OCI-LY1 (cell line): ENCODE measurements at regions not wholly inside any gene's neighbourhood (a gene's known extent, or its start where the extent isn't known, plus 50 kb on each side); places are given as distances from the start of the nearest gene placed in this dataset.

Source experiments
- H2AFZ ChIP-seq: fragments of 200-600 bp; sonication (generic), shearing (Covaris generic); 2 replicates; pipeline ENCODE4 v1.6.0; 2014; ENCODE audit warnings: antibody characterized with exemption, mild to moderate bottlenecking, low read length
- H3F3A ChIP-seq: fragments of 200-600 bp; sonication (generic), shearing (Covaris generic); 2 replicates; pipeline ENCODE4 v1.6.0; 2014; ENCODE audit warnings: mild to moderate bottlenecking, antibody characterized with exemption, low read length, moderate library complexity; ENCODE audit not compliant: insufficient read depth
- H3K27ac ChIP-seq: fragments of 200-600 bp; sonication (generic); 2 replicates; pipeline ENCODE4 v1.5.1; 2014; ENCODE audit warnings: low read length, mixed run types, mild to moderate bottlenecking, low read depth; ENCODE audit not compliant: poor library complexity, severe bottlenecking
- H3K27me3 ChIP-seq: fragments of 200-600 bp; sonication (generic); 2 replicates; pipeline ENCODE4 v1.6.0; 2014; ENCODE audit warnings: antibody characterized with exemption, mild to moderate bottlenecking, low read length, moderate library complexity; ENCODE audit not compliant: insufficient read depth
- H3K36me3 ChIP-seq: fragments of 200-600 bp; sonication (generic); 2 replicates; pipeline ENCODE4 v1.6.1; 2014; ENCODE audit warnings: mild to moderate bottlenecking, antibody characterized with exemption, low read length, moderate library complexity, mixed read lengths; ENCODE audit not compliant: insufficient read depth
- H3K4me1 ChIP-seq: fragments of 200-600 bp; sonication (generic); 2 replicates; pipeline ENCODE4 v1.5.1; 2014; ENCODE audit warnings: mild to moderate bottlenecking, low read length, moderate library complexity; ENCODE audit not compliant: insufficient read depth, severe bottlenecking
- H3K4me2 ChIP-seq: fragments of 200-600 bp; sonication (generic), shearing (Covaris generic); 2 replicates; pipeline ENCODE4 v1.6.1; 2014; ENCODE audit warnings: low read length
- H3K4me3 ChIP-seq: fragments of 200-600 bp; sonication (generic); 2 replicates; pipeline ENCODE4 v1.5.1; 2014; ENCODE audit warnings: low read length, low read depth, mild to moderate bottlenecking, mixed read lengths; ENCODE audit not compliant: poor library complexity, severe bottlenecking
- H3K79me2 ChIP-seq: fragments of 200-600 bp; shearing (Covaris generic); 2 replicates; pipeline ENCODE4 v1.6.1; 2016; ENCODE audit warnings: mixed run types, low read length, mixed read lengths; ENCODE audit not compliant: insufficient read depth
- H3K9ac ChIP-seq: fragments of 200-600 bp; sonication (generic), shearing (Covaris generic); 2 replicates; pipeline ENCODE4 v1.6.1; 2014; ENCODE audit warnings: mild to moderate bottlenecking, low read length, mixed read lengths
- H3K9me2 ChIP-seq: fragments of 200-600 bp; sonication (generic), shearing (Covaris generic); 2 replicates; pipeline ENCODE4 v1.6.1; 2014; ENCODE audit warnings: low read depth, mild to moderate bottlenecking, low read length, mixed read lengths
- H3K9me3 ChIP-seq: fragments of 200-600 bp; shearing (Covaris generic); 2 replicates; pipeline ENCODE4 v1.6.1; 2014; ENCODE audit warnings: low read length, mixed read lengths
- H4K20me1 ChIP-seq: fragments of 200-600 bp; sonication (generic), shearing (Covaris generic); 2 replicates; pipeline ENCODE4 v1.6.0; 2016; ENCODE audit warnings: mild to moderate bottlenecking, low read length; ENCODE audit not compliant: insufficient read depth
- CTCF ChIP-seq: fragments of 200-600 bp; sonication (generic), shearing (Covaris generic); IDR thresholded peaks from 2 replicates; pipeline ENCODE4 v1.5.1; 2017; ENCODE audit warnings: mild to moderate bottlenecking, antibody characterized with exemption, low read length, moderate library complexity, mixed read lengths
- EZH2 ChIP-seq: fragments of 200-600 bp; sonication (generic), shearing (Covaris generic); IDR thresholded peaks from 2 replicates; pipeline ENCODE4 v1.8.0; 2017; ENCODE audit warnings: borderline replicate concordance, mixed run types, mild to moderate bottlenecking, antibody characterized with exemption, low read length, moderate library complexity, mixed read lengths

DNA sequence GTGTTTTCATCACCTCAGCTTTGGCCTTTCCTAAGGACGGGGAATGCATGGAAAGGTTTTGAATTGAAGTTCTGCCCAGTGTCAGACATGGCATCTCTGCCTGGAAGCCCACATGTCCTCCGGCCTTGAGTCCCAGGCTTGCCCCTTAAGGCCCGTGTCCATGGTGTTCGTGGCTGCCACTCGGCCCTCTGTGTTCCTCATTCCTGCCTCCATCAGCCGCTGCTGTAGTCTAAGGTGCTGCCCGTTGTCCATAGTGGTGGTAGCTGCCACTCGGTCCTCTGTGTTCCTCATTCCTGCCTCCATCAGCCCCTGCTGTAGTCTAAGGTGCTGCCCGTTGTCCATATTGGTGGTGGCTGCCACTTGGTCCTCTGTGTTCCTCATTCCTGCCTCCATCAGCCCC is 180.7 kb upstream of the SHH start:
- Histone ChIP-seq H3K9me3 (no peaks in the 10 kb centered on the region), H3K4me3 (no peak overlapping the region), H3K79me2 (no peaks in the 10 kb centered on the region), H2AFZ (no peak overlapping the region), H3K4me2 (no peak overlapping the region), H3K36me3 (no peaks in the 10 kb centered on the region), H3K27me3 (0 out of 2 replicates have a peak, but pooled peaks cover 3% of the 10 kb centered on the region), H3K4me1 (no peaks in the 10 kb centered on the region), H3K9me2 (no peaks in the 10 kb centered on the region), H3K9ac (no peak overlapping the region), H3F3A (no peaks in the 10 kb centered on the region), H3K27ac (no peak overlapping the region), H4K20me1 (no peaks in the 10 kb centered on the region)
- TF ChIP-seq CTCF (no peak), EZH2 (no peak)

DNA sequence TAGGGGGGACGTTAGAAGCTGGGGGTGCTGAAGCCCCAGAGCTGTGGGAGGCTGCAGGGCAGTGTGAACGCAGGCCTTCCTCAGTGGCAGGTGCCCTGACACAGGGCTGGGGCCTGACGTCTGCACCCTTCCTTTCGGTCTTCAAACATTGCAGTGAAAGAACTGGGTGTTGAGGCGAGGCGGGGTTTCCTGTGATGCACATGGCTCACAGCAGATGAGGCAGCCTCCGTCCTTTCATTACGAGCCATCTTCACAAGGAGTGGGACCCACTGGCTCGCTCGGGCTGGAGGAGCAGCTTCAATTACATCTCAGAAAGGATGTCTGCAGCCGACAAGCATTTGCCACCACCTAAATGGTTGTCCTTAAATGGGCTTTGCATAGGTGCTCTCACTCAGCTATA is 180.3 kb upstream of the SHH start:
- Histone ChIP-seq H3K27me3 (0 out of 2 replicates have a peak, but pooled peaks cover 3% of the 10 kb centered on the region), H3K9me2 (no peaks in the 10 kb centered on the region), H3K27ac (no peak overlapping the region), H3K9ac (no peak overlapping the region), H3K4me2 (no peak overlapping the region), H2AFZ (no peak overlapping the region), H3K9me3 (no peaks in the 10 kb centered on the region), H3K4me3 (no peak overlapping the region), H3K4me1 (no peaks in the 10 kb centered on the region), H3F3A (no peaks in the 10 kb centered on the region), H4K20me1 (no peaks in the 10 kb centered on the region), H3K36me3 (no peaks in the 10 kb centered on the region), H3K79me2 (no peaks in the 10 kb centered on the region)
- no peak for TF ChIP-seq EZH2
- TF ChIP-seq CTCF: no peak

DNA sequence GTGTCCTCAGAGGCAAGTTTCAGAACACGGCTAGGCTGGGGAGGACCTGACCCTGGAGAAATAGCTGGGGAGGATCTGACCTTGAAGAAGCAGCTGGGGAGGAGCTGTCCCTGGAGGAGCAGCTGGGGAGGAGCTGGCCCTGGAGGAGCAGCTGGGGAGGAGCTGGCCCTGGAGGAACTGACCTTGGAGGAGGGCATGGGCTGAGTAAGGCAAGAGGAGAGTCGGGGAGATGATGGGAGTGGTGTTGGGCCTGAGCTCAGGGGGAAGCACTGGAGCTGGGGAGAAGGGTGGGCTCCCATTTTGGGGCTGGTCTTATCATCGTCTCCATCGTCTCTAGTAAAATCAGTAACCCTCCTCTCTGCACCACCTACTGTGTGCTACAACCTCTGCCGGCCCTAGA is 179.8 kb upstream of the SHH start:
- Histone ChIP-seq H3K79me2 (no peaks in the 10 kb centered on the region), H2AFZ (no peak overlapping the region), H3K9me3 (no peaks in the 10 kb centered on the region), H3K27ac (no peak overlapping the region), H3K4me2 (no peak overlapping the region), H3K9me2 (no peaks in the 10 kb centered on the region), H4K20me1 (no peaks in the 10 kb centered on the region), H3F3A (no peaks in the 10 kb centered on the region), H3K9ac (no peak overlapping the region), H3K27me3 (0 out of 2 replicates have a peak, but pooled peaks cover 3% of the 10 kb centered on the region), H3K4me1 (no peaks in the 10 kb centered on the region), H3K36me3 (no peaks in the 10 kb centered on the region), H3K4me3 (no peak overlapping the region)
- TF ChIP-seq CTCF (no peak), EZH2 (no peak)
